HuH-7 (cell line): ENCODE measurements at regions not wholly inside any gene's neighbourhood (a gene's known extent, or its start where the extent isn't known, plus 50 kb on each side); places are given as distances from the start of the nearest gene placed in this dataset.

Experiments
- DNase-seq: peaks from one replicate; pipeline ENCODE4 v3.0.0; 2011; ENCODE audit warnings: low spot score

GRCh38 chr18:68467329-68467728 is 247.6 kb downstream of the TMX3 start:
- DNase-seq: no peak

GRCh38 chr18:68466672-68467071 is 248.2 kb downstream of the TMX3 start:
- DNase-seq: no peak

- no peak for DNase-seq
These were observed 252.1 kb downstream of the TMX3 start for GRCh38 chr18:68462766-68463165.

- DNase-seq: no peak
These were observed 252.8 kb downstream of the TMX3 start for GRCh38 chr18:68462148-68462547.

GRCh38 chr18:68461481-68462018 is 253.4 kb downstream of the TMX3 start:
- no peak for DNase-seq

- no peak for DNase-seq
These were observed 254.9 kb downstream of the TMX3 start for GRCh38 chr18:68459968-68460367.

- no peak for DNase-seq
These were observed 257.9 kb downstream of the TMX3 start for GRCh38 chr18:68456985-68457384.

GRCh38 chr18:68455229-68455603 is 259.7 kb downstream of the TMX3 start:
- DNase-seq: no peak

GRCh38 chr18:68454511-68455228 is 260.2 kb downstream of the TMX3 start:
- no peak for DNase-seq

GRCh38 chr18:68449292-68449691 is 265.6 kb downstream of the TMX3 start:
- no peak for DNase-seq

- no peak for DNase-seq
These were observed 266.2 kb downstream of the TMX3 start for GRCh38 chr18:68448736-68449135.

- no peak for DNase-seq
These were observed 267.6 kb downstream of the TMX3 start for GRCh38 chr18:68447286-68447685.

- DNase-seq: no peak
These were observed 269.1 kb downstream of the TMX3 start for GRCh38 chr18:68445668-68446426.

GRCh38 chr18:68445136-68445535 is 269.8 kb downstream of the TMX3 start:
- DNase-seq: no peak

GRCh38 chr18:68441241-68441640 is 273.7 kb downstream of the TMX3 start:
- no peak for DNase-seq

GRCh38 chr18:68440433-68440832 is 274.5 kb downstream of the TMX3 start:
- DNase-seq: no peak

- DNase-seq: no peak
These were observed 275.3 kb downstream of the TMX3 start for GRCh38 chr18:68439642-68440041.

- DNase-seq: no peak
These were observed 275.9 kb downstream of the TMX3 start for GRCh38 chr18:68438983-68439382.

- DNase-seq: no peak
These were observed 276.4 kb downstream of the TMX3 start for GRCh38 chr18:68438536-68438935.

GRCh38 chr18:68436485-68436884 is 278.4 kb downstream of the TMX3 start:
- no peak for DNase-seq

- DNase-seq: no peak
These were observed 279.3 kb downstream of the TMX3 start for GRCh38 chr18:68435581-68435980.

- DNase-seq: no peak
These were observed 283.0 kb downstream of the TMX3 start for GRCh38 chr18:68431922-68432198.

GRCh38 chr18:68431111-68431921 is 283.6 kb downstream of the TMX3 start:
- DNase-seq: no peak
